GM12875 (cell line): ENCODE measurements at regions not wholly inside any gene's neighbourhood (a gene's known extent, or its start where the extent isn't known, plus 50 kb on each side); places are given as distances from the start of the nearest gene placed in this dataset.

Source experiments
- H3K4me3 ChIP-seq: one replicate; pipeline ENCODE4 v1.5.1; 2011; ENCODE audit warnings: low read depth, low read length, control low read depth
- TF ChIP-seq, protein P1 (sequence below): IDR thresholded peaks from 2 replicates; pipeline ENCODE4 v1.5.1; 2011; ENCODE audit warnings: low read depth, mild to moderate bottlenecking, control low read depth, inconsistent platforms, low read length, moderate library complexity, borderline replicate concordance; ENCODE audit not compliant: insufficient read depth

DNA sequence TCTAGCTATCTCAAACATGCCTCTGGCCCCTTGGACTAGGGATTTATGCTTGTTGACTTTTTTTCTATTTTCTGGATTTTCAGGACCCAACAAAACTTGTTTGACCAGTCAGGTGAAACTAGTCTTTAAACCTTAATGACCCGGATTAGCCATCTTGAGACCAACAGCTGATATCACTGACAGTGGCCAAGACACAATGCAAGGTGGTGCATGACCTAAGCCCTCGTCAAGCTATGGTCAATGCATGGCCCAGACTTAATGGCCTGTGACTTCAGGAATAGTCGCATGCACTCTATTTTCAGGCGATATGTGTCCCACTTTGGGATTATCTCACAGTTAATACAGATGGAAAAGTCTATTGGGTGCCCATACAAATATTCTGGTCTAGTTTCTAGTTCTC is 190.4 kb downstream of the ZBTB18 start:
- no peak overlapping the region for H3K4me3 ChIP-seq
- TF ChIP-seq, protein P1, sequence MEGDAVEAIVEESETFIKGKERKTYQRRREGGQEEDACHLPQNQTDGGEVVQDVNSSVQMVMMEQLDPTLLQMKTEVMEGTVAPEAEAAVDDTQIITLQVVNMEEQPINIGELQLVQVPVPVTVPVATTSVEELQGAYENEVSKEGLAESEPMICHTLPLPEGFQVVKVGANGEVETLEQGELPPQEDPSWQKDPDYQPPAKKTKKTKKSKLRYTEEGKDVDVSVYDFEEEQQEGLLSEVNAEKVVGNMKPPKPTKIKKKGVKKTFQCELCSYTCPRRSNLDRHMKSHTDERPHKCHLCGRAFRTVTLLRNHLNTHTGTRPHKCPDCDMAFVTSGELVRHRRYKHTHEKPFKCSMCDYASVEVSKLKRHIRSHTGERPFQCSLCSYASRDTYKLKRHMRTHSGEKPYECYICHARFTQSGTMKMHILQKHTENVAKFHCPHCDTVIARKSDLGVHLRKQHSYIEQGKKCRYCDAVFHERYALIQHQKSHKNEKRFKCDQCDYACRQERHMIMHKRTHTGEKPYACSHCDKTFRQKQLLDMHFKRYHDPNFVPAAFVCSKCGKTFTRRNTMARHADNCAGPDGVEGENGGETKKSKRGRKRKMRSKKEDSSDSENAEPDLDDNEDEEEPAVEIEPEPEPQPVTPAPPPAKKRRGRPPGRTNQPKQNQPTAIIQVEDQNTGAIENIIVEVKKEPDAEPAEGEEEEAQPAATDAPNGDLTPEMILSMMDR, result no peak

DNA sequence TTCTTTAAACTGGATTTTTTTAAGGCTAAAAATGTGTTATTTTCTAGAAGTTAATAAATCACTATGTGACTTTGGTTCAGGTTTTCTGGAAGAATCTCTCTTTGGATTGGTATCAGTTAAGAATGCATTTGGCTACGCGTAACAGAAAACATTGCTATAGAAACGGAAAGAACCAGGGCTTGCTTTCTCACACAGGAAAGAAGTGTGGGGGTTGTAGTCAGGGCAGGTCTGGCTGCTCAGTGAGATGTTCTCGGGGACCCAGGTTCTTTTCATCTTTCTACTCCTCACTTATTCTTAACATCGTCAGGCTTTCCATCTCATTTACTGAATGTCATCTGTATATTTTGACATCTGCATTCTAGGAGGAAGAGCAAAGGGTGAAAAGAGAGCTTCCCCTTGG is 191.4 kb downstream of the ZBTB18 start:
- TF ChIP-seq, protein P1, result no peak
- no peak overlapping the region for H3K4me3 ChIP-seq

DNA sequence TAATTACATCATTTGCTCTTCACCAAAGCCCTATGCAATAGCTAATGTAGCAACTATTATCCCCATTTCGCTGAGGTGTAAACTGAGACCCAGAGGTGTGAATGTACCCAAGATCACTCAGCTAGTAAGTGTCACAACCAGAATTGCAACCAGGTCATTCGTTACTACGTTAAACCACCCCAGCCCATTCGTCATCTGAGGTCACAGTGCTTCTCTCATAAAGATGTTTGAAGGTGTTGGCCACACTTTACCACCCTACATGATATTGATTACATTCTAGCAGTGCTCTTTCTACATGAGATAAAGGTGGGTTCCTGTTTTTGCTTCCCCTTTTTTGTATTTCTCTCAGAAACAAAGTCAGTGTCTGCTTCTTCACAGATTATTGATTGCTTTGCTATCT is 195.3 kb downstream of the ZBTB18 start:
- H3K4me3 ChIP-seq, result no peak overlapping the region
- TF ChIP-seq, protein P1, result no peak

DNA sequence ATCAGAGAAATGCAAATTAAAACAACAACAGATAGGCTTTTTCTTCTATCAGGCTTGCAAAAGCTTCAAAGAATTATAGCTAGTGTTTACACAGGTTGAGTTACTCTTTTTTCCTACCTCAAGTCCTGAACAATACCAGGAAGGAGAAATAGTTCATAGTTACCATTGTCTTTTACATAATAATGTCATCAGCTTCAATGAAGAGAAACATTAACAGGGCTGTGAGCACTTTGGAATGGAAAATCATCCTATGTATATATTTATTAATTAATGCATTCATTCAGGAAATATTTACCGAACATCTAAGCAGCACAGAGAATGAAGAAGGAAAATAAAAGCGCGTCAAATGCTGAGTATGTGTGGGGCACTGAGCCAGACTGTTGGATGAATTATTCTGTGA is 197.3 kb downstream of the ZBTB18 start:
- TF ChIP-seq, protein P1, result no peak

DNA sequence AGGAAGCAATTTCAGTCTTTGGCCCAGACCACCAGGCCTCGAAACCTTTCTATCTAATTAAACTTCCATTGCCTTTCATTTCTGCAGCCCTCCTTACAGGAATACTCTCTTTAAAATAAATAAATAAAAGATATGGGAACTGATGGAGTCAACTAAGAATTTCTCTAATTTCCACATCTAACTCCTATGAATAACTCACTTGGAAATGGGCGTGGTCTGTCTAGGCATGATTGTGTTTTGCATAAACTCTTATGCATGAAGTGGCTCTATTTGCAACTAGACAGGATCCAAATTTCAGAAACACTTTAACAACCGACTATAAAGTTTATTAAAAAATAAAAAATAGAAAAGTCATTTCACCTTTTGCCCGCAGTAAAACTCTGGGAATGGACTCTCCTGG is 199.5 kb downstream of the ADSS2 start:
- TF ChIP-seq, protein P1, result no peak
- no peak overlapping the region for H3K4me3 ChIP-seq

More for the DNA sequence above, 197.3 kb downstream of the ZBTB18 start:
- H3K4me3 ChIP-seq, result no peak overlapping the region

DNA sequence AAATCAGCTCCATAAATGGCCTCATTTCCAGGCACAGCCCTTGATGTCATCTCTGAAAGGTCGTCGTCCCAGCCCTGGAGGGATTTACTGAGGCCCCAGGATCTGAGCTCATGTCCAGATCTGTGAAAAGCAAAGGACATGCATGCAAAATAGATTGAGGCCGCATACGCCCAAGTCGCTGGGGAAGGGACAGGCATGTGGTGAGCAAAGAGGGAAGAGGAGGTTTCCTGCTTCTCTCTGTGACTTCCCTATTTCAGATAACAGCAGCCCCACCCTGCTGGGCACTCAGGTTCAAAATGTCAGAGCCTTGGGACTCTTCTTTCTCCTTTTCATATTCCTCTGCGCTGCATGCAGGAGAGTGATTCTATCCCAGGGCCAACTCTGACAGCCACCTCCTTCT is 197.2 kb downstream of the ADSS2 start:
- no peak overlapping the region for H3K4me3 ChIP-seq
- TF ChIP-seq, protein P1, result no peak

DNA sequence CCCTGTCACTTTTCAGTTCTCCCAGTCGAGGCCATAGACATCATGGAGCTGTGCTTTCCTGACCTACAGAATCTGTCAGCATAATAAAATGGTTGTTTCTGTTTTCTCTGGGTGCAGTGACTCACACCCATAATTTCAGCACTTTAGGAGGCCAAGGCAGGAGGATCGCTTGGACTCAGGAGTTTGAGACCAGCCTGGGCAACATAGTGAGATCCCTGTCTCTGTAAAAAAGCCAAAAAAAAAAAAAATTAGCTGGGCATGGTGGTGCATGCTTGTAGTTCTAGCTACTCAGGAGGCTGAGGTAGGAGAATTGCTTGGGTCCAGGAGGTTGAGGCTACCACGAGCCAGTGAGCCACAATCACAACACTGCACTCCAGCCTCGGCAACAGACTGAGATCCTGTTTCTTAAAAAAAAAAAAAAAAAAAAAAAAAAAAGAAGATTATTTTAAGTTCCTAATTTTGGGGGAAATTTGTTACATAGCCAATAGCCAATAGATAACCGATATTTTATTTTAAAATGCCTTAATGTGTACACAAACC is 196.2 kb downstream of the ADSS2 start:
- TF ChIP-seq, protein P1, result no peak
- H3K4me3 ChIP-seq, result no peak overlapping the region
